GM23248 (cell line): ENCODE measurements at regions not wholly inside any gene's neighbourhood (a gene's known extent, or its start where the extent isn't known, plus 50 kb on each side); places are given as distances from the start of the nearest gene placed in this dataset.

Source experiments
- DNase-seq: peaks from one replicate; pipeline ENCODE4 v3.0.0-alpha.2; 2015
- H2AFZ ChIP-seq: fragments of 200-600 bp; sonication (generic); 2 replicates; pipeline ENCODE4 v1.6.1; 2016; ENCODE audit warnings: antibody characterized with exemption
- H3F3A ChIP-seq: fragments of 200-600 bp; sonication (generic); 2 replicates; pipeline ENCODE4 v1.6.1; 2016; ENCODE audit warnings: mild to moderate bottlenecking, antibody characterized with exemption, mixed run types; ENCODE audit not compliant: insufficient read depth
- H3K27ac ChIP-seq: fragments of 200-600 bp; sonication (generic); 2 replicates; pipeline ENCODE4 v1.5.1; 2016; ENCODE audit warnings: mild to moderate bottlenecking
- H3K27me3 ChIP-seq: fragments of 200-600 bp; sonication (generic); replicated peaks from 2 replicates; pipeline ENCODE4 v1.6.1; 2016; ENCODE audit warnings: mild to moderate bottlenecking; ENCODE audit not compliant: insufficient read depth
- H3K36me3 ChIP-seq: fragments of 200-600 bp; sonication (generic); 2 replicates; pipeline ENCODE4 v1.6.1; 2016; ENCODE audit warnings: low read depth, mild to moderate bottlenecking
- H3K4me1 ChIP-seq: fragments of 200-600 bp; sonication (generic); 2 replicates; pipeline ENCODE4 v1.6.1; 2016; ENCODE audit warnings: mild to moderate bottlenecking; ENCODE audit not compliant: insufficient read depth
- H3K4me2 ChIP-seq: fragments of 200-600 bp; sonication (generic); one replicate; pipeline ENCODE4 v1.6.1; 2016; ENCODE audit warnings: mild to moderate bottlenecking; ENCODE audit not compliant: unreplicated experiment
- H3K4me3 ChIP-seq: fragments of 200-600 bp; sonication (generic); 2 replicates; pipeline ENCODE4 v1.5.1; 2016; ENCODE audit warnings: mild to moderate bottlenecking
- H3K79me2 ChIP-seq: fragments of 200-600 bp; sonication (generic); 2 replicates; pipeline ENCODE4 v1.6.1; 2016; ENCODE audit warnings: mild to moderate bottlenecking; ENCODE audit not compliant: insufficient read depth
- H3K9ac ChIP-seq: fragments of 200-600 bp; sonication (generic); 2 replicates; pipeline ENCODE4 v1.6.1; 2016; ENCODE audit warnings: mild to moderate bottlenecking
- H3K9me2 ChIP-seq: fragments of 200-600 bp; sonication (generic); 2 replicates; pipeline ENCODE4 v1.6.1; 2016; ENCODE audit warnings: mixed run types, mild to moderate bottlenecking, moderate library complexity; ENCODE audit not compliant: insufficient read depth
- H3K9me3 ChIP-seq: fragments of 200-600 bp; sonication (generic); one replicate; pipeline ENCODE4 v1.6.1; 2017; ENCODE audit warnings: low read depth
- H4K20me1 ChIP-seq: fragments of 200-600 bp; sonication (generic); 2 replicates; pipeline ENCODE4 v1.6.0; 2016; ENCODE audit not compliant: insufficient read depth
- EZH2 ChIP-seq: fragments of 200-600 bp; sonication (generic); IDR thresholded peaks from 2 replicates; pipeline ENCODE4 v1.6.1; 2018; ENCODE audit warnings: antibody characterized with exemption, mild to moderate bottlenecking; ENCODE audit not compliant: insufficient read depth, poor library complexity, severe bottlenecking
- EZH2phosphoT487 ChIP-seq: fragments of 200-600 bp; sonication (generic); IDR thresholded peaks from 2 replicates; pipeline ENCODE4 v1.6.1; 2018; ENCODE audit warnings: antibody characterized with exemption, moderate library complexity, mild to moderate bottlenecking, low read depth; ENCODE audit not compliant: insufficient read depth
- WGBS, 2 experiments: methylation state at CpG; one replicate each; pipeline ENCODE4 v1.1.6; 2015 to 2017; ENCODE audit warnings: low lambda C conversion rate in 2 of 2, low coverage in 1 of 2; ENCODE audit errors: missing lambda C conversion rate in 2 of 2; 5-methylcytosine and 5-hydroxymethylcytosine counted together
- in situ Hi-C: fragments of 300-500 bp; cut with MboI; formaldehyde crosslinking; loops from 2 replicates; pipeline ENCODE4 v1.15.0; 2020

DNA sequence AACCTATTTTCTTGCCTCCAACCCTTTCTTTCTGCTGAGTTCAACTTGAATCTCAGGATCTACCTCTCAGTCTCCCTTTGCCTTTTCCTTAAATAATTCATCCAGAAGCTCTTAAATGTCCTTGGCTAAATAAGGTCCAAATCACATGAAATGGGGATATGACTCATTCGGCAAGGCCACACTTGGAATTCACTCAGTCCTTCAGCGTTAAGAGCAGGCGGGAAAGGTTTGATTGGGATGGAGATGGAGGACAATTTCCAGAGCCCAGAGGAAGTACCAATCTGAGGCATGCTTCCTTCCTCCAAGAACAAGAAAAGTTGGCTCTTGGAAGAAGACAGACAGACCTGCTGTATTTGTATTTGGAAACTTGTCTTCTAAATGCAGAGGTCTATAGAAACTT is 128.5 kb downstream of the PROX1 start:
- H3K27ac ChIP-seq, result no peak overlapping the region
- no peaks in the 10 kb centered on the region for H3F3A ChIP-seq
- H3K27me3 ChIP-seq, result 0 out of 2 replicates have a peak, but pooled peaks cover 6% of the 10 kb centered on the region
- H3K9ac ChIP-seq, result no peak overlapping the region
- in situ Hi-C loops, result loop anchor here (10.0 kb wide), 1 partner anchor 991 kb away; no protein-coding TSS in a partner anchor
- DNase-seq, result no peak
- 49 to 54% methylated on average over 3 of the region's 3 CpGs for WGBS, 2 experiments
- no peaks in the 10 kb centered on the region for H3K79me2 ChIP-seq
- H3K36me3 ChIP-seq, result no peaks in the 10 kb centered on the region
- no peak overlapping the region for H3K4me2 ChIP-seq
- H3K9me3 ChIP-seq, result no peaks in the 10 kb centered on the region
- TF ChIP-seq EZH2phosphoT487, result no peak
- TF ChIP-seq EZH2, result no peak
- H2AFZ ChIP-seq, result no peak overlapping the region
- H4K20me1 ChIP-seq, result no peaks in the 10 kb centered on the region
- H3K9me2 ChIP-seq, result no peaks in the 10 kb centered on the region
- H3K4me3 ChIP-seq, result no peak overlapping the region
- no peaks in the 10 kb centered on the region for H3K4me1 ChIP-seq

DNA sequence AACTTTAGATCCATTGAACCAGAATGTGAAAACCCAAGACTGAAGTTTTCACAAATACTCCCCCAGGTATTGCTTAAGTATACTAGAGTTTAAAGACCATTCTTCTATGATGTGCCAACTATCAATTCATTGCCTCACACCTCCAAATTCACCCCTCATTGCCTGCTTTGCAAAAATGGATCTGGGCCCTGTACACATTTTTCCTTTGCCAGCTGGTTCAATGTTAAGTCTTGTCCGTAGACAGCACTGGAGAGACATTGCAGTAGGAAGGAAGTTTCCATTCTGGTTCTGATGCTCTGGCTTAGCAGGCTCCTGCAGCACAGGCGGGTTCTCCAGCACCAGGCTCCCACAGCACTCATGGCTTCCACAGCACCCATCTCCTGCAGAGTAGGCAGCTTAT is 130.0 kb downstream of the PROX1 start:
- WGBS, 2 experiments, result 10% methylated on average over 2 of the region's 2 CpGs
- no peaks in the 10 kb centered on the region for H3F3A ChIP-seq
- H3K36me3 ChIP-seq, result no peaks in the 10 kb centered on the region
- no peaks in the 10 kb centered on the region for H4K20me1 ChIP-seq
- H3K27me3 ChIP-seq, result 0 out of 2 replicates have a peak, but pooled peaks cover 3% of the 10 kb centered on the region
- no peaks in the 10 kb centered on the region for H3K9me2 ChIP-seq
- no peaks in the 10 kb centered on the region for H3K9me3 ChIP-seq
- DNase-seq, result no peak
- H2AFZ ChIP-seq, result no peak overlapping the region
- TF ChIP-seq EZH2, result no peak
- TF ChIP-seq EZH2phosphoT487, result no peak
- no peak overlapping the region for H3K4me3 ChIP-seq
- in situ Hi-C loops, result loop anchor here (10.0 kb wide), 1 partner anchor 993 kb away; no protein-coding TSS in a partner anchor
- no peak overlapping the region for H3K27ac ChIP-seq
- H3K4me2 ChIP-seq, result no peak overlapping the region
- H3K4me1 ChIP-seq, result no peaks in the 10 kb centered on the region
- no peak overlapping the region for H3K9ac ChIP-seq
- H3K79me2 ChIP-seq, result no peaks in the 10 kb centered on the region

DNA sequence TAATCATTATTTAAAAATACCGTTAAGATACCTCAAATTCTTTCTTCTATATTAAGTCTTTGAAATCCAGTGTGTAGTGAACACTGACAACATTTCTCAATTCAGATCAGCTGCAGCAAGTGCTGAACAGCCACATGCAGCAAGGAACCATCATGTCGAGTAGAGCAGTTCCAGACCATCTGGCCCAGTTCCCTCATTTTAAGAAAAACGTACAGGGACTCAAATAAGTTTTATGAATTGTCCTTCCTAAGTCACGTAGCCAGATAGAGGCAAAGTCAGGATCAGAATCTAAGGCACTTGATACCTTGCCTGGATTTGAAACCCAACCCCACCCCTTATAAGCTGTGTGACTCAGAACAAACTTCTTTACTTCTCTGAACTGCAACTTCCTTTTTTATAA is 132.4 kb downstream of the PROX1 start:
- no peak overlapping the region for H2AFZ ChIP-seq
- no peak for DNase-seq
- H3K27me3 ChIP-seq, result no peaks in the 10 kb centered on the region; the same call in 1 of the 2 replicates
- in situ Hi-C loops, result no loop called here
- no peak overlapping the region for H3K27ac ChIP-seq
- no peaks in the 10 kb centered on the region for H3K79me2 ChIP-seq
- H3K9me3 ChIP-seq, result no peaks in the 10 kb centered on the region
- TF ChIP-seq EZH2phosphoT487, result no peak
- no peak for TF ChIP-seq EZH2
- 1% methylated on average over 4 of the region's 4 CpGs for WGBS, 2 experiments
- no peaks in the 10 kb centered on the region for H3F3A ChIP-seq
- H3K4me3 ChIP-seq, result no peak overlapping the region
- no peak overlapping the region for H3K9ac ChIP-seq
- H3K36me3 ChIP-seq, result no peaks in the 10 kb centered on the region
- no peaks in the 10 kb centered on the region for H3K4me1 ChIP-seq
- H4K20me1 ChIP-seq, result no peaks in the 10 kb centered on the region
- H3K4me2 ChIP-seq, result no peak overlapping the region
- no peaks in the 10 kb centered on the region for H3K9me2 ChIP-seq

DNA sequence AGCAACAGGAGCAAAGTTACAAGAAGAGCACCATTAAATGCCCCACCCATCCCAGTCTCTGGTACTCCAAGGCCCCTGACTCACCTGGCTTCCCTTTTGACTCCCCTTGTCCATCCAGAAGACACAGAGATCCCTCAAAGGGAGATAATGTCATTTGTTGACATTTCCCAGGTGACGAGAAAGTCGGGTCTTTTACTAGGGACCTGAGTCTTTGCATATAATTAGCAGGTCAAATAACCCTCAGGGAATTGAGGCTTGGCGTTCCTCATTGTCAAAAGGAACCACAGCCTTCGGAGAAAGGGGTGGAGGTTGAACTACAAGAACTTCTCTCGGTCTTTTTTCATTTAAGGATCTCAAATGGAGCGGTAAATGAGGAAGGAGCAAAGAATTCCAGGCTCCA is 133.2 kb downstream of the PROX1 start:
- Histone ChIP-seq H3K36me3 (no peaks in the 10 kb centered on the region), H3K4me3 (no peak overlapping the region), H4K20me1 (no peaks in the 10 kb centered on the region), H2AFZ (no peak overlapping the region), H3K27ac (no peak overlapping the region), H3K79me2 (no peaks in the 10 kb centered on the region), H3K9ac (no peak overlapping the region), H3K9me3 (no peaks in the 10 kb centered on the region), H3K27me3 (no peaks in the 10 kb centered on the region; the same call in 1 of the 2 replicates), H3F3A (no peaks in the 10 kb centered on the region), H3K4me2 (no peak overlapping the region), H3K9me2 (no peaks in the 10 kb centered on the region), H3K4me1 (no peaks in the 10 kb centered on the region)
- TF ChIP-seq EZH2 (no peak), EZH2phosphoT487 (no peak)
- DNase-seq, result no peak
- WGBS, 2 experiments, result 40 to 44% methylated on average over 6 of the region's 6 CpGs
- in situ Hi-C loops, result no loop called here

DNA sequence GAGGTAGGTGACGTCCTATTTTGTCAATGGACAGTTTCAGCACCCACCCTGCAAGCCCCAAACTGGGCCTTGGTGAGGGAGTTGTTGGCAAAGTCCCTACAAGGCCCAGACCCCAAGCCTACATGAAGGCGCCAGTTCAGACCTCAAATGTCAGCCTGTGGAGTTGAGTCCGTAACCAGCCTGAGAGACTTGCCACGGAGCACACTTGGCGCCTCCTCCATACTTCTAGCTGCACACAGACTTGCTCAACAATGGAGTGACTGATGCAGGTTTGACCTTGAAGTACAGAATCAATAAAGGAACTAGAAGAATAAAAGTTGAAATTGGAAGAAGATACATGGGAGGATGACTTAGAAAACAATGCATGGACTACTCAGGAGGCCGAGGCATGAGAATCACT is 134.3 kb downstream of the PROX1 start:
- Histone ChIP-seq H3K27ac (no peak overlapping the region), H3K4me1 (no peaks in the 10 kb centered on the region), H4K20me1 (no peaks in the 10 kb centered on the region), H3K9me3 (no peaks in the 10 kb centered on the region), H3K9ac (no peak overlapping the region), H3K36me3 (no peaks in the 10 kb centered on the region), H3K4me3 (no peak overlapping the region), H3K27me3 (no peaks in the 10 kb centered on the region; the same call in 1 of the 2 replicates), H3K9me2 (no peaks in the 10 kb centered on the region), H3F3A (no peaks in the 10 kb centered on the region), H3K4me2 (no peak overlapping the region), H3K79me2 (no peaks in the 10 kb centered on the region), H2AFZ (no peak overlapping the region)
- in situ Hi-C loops, result no loop called here
- DNase-seq, result no peak
- TF ChIP-seq EZH2 (no peak), EZH2phosphoT487 (no peak)
- WGBS, 2 experiments, result 49 to 50% methylated on average over 6 of the region's 6 CpGs
